Muscle of arm (tissue), 1 donor: ENCODE measurements at regions not wholly inside any gene's neighbourhood (a gene's known extent, or its start where the extent isn't known, plus 50 kb on each side); places are given as distances from the start of the nearest gene placed in this dataset.
A peak's percentile ranks its signal among the peaks of the same experiment; 100 is the strongest.
"Not testable (repeated sequence)": the region's sequence is repeated elsewhere in the genome, so short reads cannot be mapped to it uniquely, and the experiment has no call there.

ENCODE experiments used
- DNase-seq: peaks from one replicate; pipeline ENCODE4 v3.0.0-alpha.2; 2013

DNA sequence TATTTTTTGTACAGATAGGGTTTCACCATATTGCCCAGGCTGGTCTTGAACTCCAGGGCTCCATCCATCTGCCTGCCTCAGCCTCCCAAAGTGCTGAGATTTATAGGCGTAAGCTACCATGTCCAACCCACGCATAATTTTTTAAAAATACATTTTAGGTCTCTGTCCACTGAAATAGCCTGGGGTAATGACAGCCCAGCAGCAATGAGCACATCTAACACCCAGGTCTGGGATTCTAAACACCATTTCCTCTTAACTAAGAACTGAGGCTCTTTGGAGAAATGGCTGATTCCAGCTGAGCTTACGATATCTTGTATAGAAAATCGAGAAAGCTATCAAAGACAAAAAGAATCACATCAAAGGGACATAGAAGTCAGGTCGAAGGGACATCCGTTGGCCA lies 245.3 kb downstream of the PARN start:
- DNase-seq = no peak

- DNase-seq = not testable (repeated sequence)
These were observed 246.2 kb downstream of the PARN start for GRCh38 chr16:14383844-14384243.

- DNase-seq = no peak
These were observed 251.2 kb downstream of the PARN start for GRCh38 chr16:14378689-14379467.

DNA sequence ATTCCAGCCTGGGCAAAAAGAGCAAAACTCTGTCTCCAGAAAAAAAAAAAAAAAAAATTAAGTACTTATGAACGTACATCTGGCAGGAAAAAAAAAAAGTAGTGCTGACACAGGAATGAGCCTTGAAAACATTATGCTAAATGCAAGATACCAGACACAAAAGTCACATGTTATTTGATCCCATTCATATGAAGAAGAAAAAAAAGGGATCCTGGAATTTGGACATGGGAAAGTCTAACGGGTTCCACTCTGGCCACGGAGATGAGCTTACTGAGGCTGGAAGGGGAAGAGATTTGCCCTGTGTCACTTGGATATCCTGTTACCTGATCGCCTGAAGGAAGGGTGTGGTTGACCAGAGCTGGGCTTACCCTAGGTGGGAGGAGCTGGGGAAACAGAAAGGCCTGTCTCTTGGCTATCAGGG lies 251.9 kb downstream of the PARN start:
- no peak for DNase-seq

- DNase-seq = no peak
These were observed 252.7 kb downstream of the PARN start for GRCh38 chr16:14377326-14377725.

DNA sequence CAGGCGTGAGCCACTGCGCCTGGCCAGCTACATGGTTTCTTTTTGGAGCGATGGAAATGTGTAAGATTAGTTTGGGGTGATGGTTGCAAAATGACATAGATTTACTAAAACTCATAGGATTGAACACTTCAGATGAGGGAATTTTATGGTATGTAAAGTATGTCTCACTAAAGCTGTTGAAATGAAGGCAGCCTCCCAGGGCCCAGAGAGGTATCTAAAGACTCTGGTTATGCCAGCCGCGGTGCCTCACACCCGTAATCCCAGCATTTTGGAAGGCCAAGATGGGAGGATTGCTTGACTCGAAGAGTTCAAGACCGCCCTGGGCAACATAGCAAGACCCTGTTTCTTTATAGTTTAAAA lies 254.9 kb downstream of the PARN start:
- no peak for DNase-seq

- DNase-seq = no peak
These were observed 255.5 kb downstream of the PARN start for GRCh38 chr16:14374451-14375131.

DNA sequence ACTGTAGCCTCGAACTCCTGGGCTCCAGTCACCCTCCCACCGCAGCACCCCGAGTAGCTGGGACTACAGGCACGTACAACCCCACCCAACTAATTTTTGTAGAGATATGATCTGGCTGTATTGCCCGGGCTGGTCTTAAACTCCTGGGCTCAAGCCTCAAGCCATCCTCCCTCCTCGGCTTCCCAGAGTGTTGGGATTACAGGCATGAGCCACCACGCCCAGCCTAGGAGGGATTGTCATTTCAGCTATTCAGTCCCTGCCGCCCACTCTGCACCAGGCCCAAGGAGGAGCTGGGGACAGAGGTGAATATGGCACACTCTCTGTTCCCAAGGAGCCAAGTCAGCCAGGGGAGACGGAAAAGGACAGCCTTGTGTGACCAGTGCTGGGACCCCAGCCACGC lies 256.2 kb downstream of the PARN start:
- no peak for DNase-seq

DNA sequence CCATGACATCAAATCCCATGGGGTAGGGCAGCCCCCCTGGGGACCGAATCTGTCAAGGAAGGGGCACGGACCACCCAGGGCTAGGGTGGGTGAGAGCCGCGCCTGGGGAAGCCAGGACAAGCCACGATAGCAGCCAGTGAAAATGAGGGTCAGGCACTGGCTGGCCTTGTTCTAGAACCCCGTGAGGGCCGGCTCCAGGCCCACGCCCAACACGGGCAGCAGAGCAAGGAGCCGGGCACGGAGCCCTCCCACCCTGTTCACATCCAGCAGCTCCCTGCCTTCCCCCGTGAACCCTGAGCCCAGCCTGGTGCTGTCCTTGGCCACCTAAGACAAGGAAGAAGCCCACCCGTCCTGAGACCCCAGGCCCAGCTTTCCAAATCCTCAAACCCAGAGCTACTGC lies 256.7 kb downstream of the PARN start:
- DNase-seq = no peak

- no peak for DNase-seq
These were observed 257.6 kb downstream of the PARN start for GRCh38 chr16:14372471-14372870.

- no peak for DNase-seq
These were observed 258.2 kb downstream of the PARN start for GRCh38 chr16:14371778-14372431.

GRCh38 chr16:14370736-14371234 lies 259.3 kb downstream of the PARN start:
- DNase-seq = no peak

DNA sequence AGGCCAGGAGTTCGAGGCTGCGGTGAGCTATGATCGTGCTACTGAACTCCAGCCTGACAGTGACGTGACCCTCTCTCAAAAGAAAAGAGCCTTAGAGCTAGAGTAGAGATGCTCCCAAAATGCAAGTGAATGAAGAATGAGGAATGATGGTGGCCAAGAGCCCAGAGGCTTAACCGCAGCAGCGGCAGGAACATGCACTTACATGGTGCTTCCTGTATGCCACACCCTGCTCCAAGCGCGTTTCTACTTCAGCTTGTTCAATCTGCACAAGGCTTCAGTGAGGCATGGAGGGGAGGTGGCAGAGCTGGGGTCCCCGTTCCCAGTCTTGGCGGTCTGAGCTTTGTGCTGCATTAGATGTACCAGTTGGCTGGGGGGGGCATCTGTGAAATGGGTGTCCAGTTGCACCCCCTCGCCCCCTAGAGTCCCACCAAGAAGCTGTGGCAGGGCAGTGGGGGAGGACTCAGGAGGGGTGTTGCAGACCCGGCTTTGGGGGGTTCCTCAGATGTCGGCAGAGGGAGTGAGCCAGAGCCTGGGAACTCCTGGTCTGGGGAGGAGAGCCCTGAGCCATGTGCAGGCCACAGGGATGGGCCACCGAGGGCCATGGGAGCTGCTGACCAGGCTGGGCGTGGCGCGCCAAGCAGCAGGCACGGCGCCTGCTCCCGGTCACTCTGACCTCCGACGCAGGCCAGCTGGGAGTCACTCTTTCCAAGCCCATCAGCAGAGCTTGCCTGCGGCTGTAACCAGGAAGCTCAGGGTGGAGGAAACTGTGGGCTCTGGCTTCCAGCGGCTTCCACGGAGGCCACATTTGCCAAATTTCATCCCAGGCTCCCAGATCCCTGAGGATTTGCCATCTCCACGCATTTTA lies 260.1 kb downstream of the PARN start:
- no peak for DNase-seq

- no peak for DNase-seq
These were observed 261.7 kb downstream of the PARN start for GRCh38 chr16:14368399-14368798.

DNA sequence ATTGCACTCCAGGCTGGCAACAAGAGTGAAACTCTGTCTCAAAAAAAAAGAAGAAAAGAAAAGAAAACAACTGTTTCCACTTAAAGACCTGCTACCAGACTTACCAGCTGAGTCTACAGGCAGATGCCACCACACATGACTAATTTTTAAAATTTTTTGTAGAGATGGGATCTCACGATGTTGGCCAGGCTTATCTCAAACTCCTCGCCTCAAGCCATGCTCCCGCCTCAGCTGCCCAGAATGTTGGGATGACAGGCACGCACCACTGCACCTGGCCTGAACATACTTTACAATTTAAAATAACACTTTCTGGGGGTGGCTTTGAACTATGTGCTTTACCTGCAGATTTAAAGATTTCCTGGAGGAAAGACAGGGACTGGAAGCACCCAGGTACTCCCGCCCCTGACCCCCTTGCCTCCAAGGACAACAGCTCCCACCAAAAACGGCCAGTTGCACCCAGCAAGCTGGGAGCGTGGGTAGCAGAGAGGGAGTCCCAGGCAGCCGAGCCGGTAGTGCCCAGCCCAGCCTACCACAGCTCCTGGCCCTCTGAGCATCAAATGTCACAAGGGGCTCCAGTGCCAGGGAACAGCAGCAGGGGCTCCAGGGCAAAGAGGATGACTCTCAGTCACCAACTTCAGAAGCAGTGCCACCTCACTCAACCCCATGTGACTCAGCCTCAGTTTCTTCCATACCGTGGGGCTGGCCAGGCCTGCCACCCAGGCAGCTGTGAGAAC lies 262.9 kb downstream of the PARN start:
- DNase-seq = no peak

- no peak for DNase-seq
These were observed 263.6 kb downstream of the PARN start for GRCh38 chr16:14366447-14366846.

- no peak for DNase-seq
These were observed 264.7 kb downstream of the PARN start for GRCh38 chr16:14365200-14365851.

DNA sequence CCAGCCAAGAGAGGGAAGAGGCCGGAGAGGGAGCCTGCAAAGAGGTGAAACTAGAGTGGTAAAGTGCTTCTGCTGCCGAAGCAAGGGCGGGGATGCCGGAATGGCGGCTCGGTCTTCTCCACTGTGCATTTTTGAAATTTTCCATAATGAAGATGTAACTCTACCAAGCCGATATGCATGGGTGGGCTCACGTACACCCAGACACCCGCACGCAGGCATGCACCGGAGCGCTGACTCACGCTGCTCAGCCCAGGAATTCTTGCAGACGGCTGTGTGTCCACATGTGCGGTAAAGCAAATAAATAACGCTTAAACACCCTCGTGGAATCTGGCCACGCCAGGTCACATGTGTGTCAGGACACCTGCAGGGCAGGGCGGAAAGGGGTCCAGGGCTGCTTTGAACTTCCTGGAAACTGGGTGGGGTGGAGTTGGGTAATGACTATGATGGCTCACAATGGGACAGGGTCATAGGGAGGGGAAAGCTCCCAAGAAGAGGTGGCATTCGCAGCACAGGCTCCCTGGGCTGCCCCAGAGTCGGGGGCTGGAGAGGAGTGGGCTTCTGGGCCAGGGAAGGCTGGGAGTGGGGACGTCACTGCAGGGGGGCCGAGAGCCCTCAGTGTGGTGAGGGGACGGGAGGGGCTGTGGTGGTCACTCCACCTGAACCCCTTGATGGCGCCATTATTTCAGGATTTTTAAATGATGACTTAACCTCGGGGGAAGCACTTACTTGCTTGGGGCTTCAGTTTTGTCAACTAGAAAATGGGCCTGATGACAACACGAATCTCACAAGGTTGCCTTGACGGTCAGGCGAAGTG lies 265.5 kb downstream of the PARN start:
- no peak for DNase-seq

- no peak for DNase-seq
These were observed 266.0 kb downstream of the PARN start for GRCh38 chr16:14364112-14364385.

GRCh38 chr16:14362774-14363371 lies 267.2 kb downstream of the PARN start:
- peak; percentile 38 for DNase-seq
